ENCODE measurements at regions not wholly inside any gene's neighbourhood (a gene's known extent, or its start where the extent isn't known, plus 50 kb on each side); places are given as distances from the start of the nearest gene placed in this dataset.

- Histone ChIP-seq H3K9me3 (peaks cover 0 to 8% (median 0%) of the 10 kb centered on the region in 4 donors), H3K4me3 (no peak overlapping the region), H3K4me1 (no peaks in the 10 kb centered on the region), H3K36me3 (no peaks in the 10 kb centered on the region), H3K27me3 (no peaks in the 10 kb centered on the region), H3K27ac (no peak overlapping the region)
- no peak for DNase-seq (ENCODE audit: low spot score in 2 of 2)
- TF ChIP-seq CTCF (IDR thresholded peaks at IDR 0.05), result no peak
- TF ChIP-seq POLR2A (IDR thresholded peaks at IDR 0.05), result no peak
- 71 to 81% methylated on average over 2 of the region's 2 CpGs for WGBS, 2 donors
These were observed 296.1 kb upstream of the PRICKLE1 start for GRCh38 chr12:42885677-42886076.

GRCh38 chr12:42884116-42884515, 294.6 kb upstream of the PRICKLE1 start:
- peaks cover 0 to 8% (median 0%) of the 10 kb centered on the region in 4 donors for H3K9me3 ChIP-seq
- no peak for DNase-seq (ENCODE audit: low spot score in 2 of 2)
- no peak overlapping the region for H3K27ac ChIP-seq
- 93 to 96% methylated on average over 4 of the region's 4 CpGs for WGBS, 2 donors
- TF ChIP-seq CTCF (IDR thresholded peaks at IDR 0.05), result no peak
- H3K4me3 ChIP-seq, result no peak overlapping the region
- H3K4me1 ChIP-seq, result no peaks in the 10 kb centered on the region
- H3K36me3 ChIP-seq, result no peaks in the 10 kb centered on the region
- H3K27me3 ChIP-seq, result no peaks in the 10 kb centered on the region

- WGBS, 2 donors, result 93 to 95% methylated on average over 5 of the region's 5 CpGs
- no peak overlapping the region for H3K27ac ChIP-seq
- H3K4me1 ChIP-seq, result no peaks in the 10 kb centered on the region
- H3K36me3 ChIP-seq, result no peaks in the 10 kb centered on the region
- H3K4me3 ChIP-seq, result no peak overlapping the region
- DNase-seq (ENCODE audit: low spot score in 2 of 2), result no peak
- TF ChIP-seq EP300 (IDR thresholded peaks at IDR 0.05) (no peak), CTCF (IDR thresholded peaks at IDR 0.05) (no peak), POLR2A (IDR thresholded peaks at IDR 0.05) (no peak)
- H3K27me3 ChIP-seq, result no peaks in the 10 kb centered on the region
- H3K9me3 ChIP-seq, result peaks cover 0 to 2% (median 0%) of the 10 kb centered on the region in 4 donors
These were observed 283.9 kb upstream of the PRICKLE1 start for GRCh38 chr12:42873401-42873800.

GRCh38 chr12:42871816-42872215, 282.3 kb upstream of the PRICKLE1 start:
- H3K36me3 ChIP-seq, result no peaks in the 10 kb centered on the region
- H3K27ac ChIP-seq, result no peak overlapping the region
- no peaks in the 10 kb centered on the region for H3K27me3 ChIP-seq
- no peaks in the 10 kb centered on the region for H3K4me1 ChIP-seq
- no peak for DNase-seq (ENCODE audit: low spot score in 2 of 2)
- 72 to 90% methylated on average over 3 of the region's 3 CpGs for WGBS, 2 donors
- TF ChIP-seq CTCF (IDR thresholded peaks at IDR 0.05), result no peak
- TF ChIP-seq POLR2A (IDR thresholded peaks at IDR 0.05), result no peak
- TF ChIP-seq EP300 (IDR thresholded peaks at IDR 0.05), result no peak
- no peak overlapping the region for H3K4me3 ChIP-seq
- peaks cover 0 to 2% (median 0%) of the 10 kb centered on the region in 4 donors for H3K9me3 ChIP-seq

- no peak overlapping the region for H3K27ac ChIP-seq
- DNase-seq (ENCODE audit: low spot score in 2 of 2), result no peak
- no peaks in the 10 kb centered on the region for H3K36me3 ChIP-seq
- WGBS, 2 donors, result 79 to 81% methylated on average over 1 of the region's 1 CpG
- TF ChIP-seq POLR2A (IDR thresholded peaks at IDR 0.05) (no peak), CTCF (IDR thresholded peaks at IDR 0.05) (no peak), EP300 (IDR thresholded peaks at IDR 0.05) (no peak)
- H3K4me3 ChIP-seq, result no peak overlapping the region
- peaks cover 0 to 2% (median 0%) of the 10 kb centered on the region in 4 donors for H3K9me3 ChIP-seq
- H3K4me1 ChIP-seq, result no peaks in the 10 kb centered on the region
- H3K27me3 ChIP-seq, result no peaks in the 10 kb centered on the region
These were observed 278.7 kb upstream of the PRICKLE1 start for GRCh38 chr12:42868291-42868690.

Measured in tibial nerve (tissue), 4 donors.